Neural progenitor cell (in vitro differentiated cells): ENCODE measurements at regions not wholly inside any gene's neighbourhood (a gene's known extent, or its start where the extent isn't known, plus 50 kb on each side); places are given as distances from the start of the nearest gene placed in this dataset.

Source experiments
- CTCF ChIP-seq: fragments of 200-600 bp; sonication (generic); IDR thresholded peaks from 2 replicates; pipeline ENCODE4 v1.5.1; 2017; ENCODE audit warnings: antibody characterized with exemption, mild to moderate bottlenecking
- EZH2 ChIP-seq: fragments of 200-600 bp; sonication (generic); IDR thresholded peaks from 2 replicates; pipeline ENCODE4 v1.6.1; 2017; ENCODE audit warnings: antibody characterized with exemption, mild to moderate bottlenecking, moderate library complexity

DNA sequence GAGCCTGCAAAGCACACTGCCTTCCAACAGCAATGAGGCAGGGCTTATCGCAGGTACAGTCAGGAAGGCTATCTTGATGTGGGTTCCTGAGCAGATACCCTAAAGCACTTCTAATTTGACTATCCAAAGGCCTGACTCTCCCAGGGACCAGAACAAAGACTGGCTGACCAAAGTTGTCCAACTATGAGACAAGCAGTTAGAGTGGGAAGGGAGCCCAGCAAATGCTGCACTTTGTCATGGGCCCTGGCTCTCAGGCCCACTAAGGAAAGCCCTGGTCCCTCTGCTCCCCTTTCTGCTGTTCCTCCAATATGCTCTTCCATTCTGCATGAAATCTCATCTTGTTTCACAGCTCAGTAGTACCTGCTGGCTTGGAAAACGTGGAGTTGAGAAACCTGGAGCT lies 391.0 kb downstream of the RAB28 start:
- TF ChIP-seq CTCF (no peak), EZH2 (no peak)
